Hepatocyte (in vitro differentiated cells): ENCODE measurements at regions not wholly inside any gene's neighbourhood (a gene's known extent, or its start where the extent isn't known, plus 50 kb on each side); places are given as distances from the start of the nearest gene placed in this dataset.

ENCODE experiments used
- CTCF ChIP-seq: fragments of 200-600 bp; sonication (generic); IDR thresholded peaks from 2 replicates; pipeline ENCODE4 v1.5.1; 2016; ENCODE audit warnings: antibody characterized with exemption, mild to moderate bottlenecking; ENCODE audit not compliant: poor library complexity
- EZH2 ChIP-seq: fragments of 200-600 bp; sonication (generic); IDR thresholded peaks from 2 replicates; pipeline ENCODE4 v1.6.1; 2016; ENCODE audit warnings: antibody characterized with exemption, mild to moderate bottlenecking, borderline replicate concordance
- EZH2phosphoT487 ChIP-seq: fragments of 200-600 bp; sonication (generic); IDR thresholded peaks from one replicate; pipeline ENCODE4 v1.6.1; 2018; ENCODE audit warnings: antibody characterized with exemption, mild to moderate bottlenecking, low read depth, moderate library complexity; ENCODE audit not compliant: unreplicated experiment, severe bottlenecking

- TF ChIP-seq CTCF (no peak), EZH2phosphoT487 (no peak), EZH2 (no peak)
Observed at GRCh38 chr17:69872675-69873262, 202.3 kb upstream of the KCNJ16 start.
